NCI-H1694 (cell line): ENCODE measurements at regions not wholly inside any gene's neighbourhood (a gene's known extent, or its start where the extent isn't known, plus 50 kb on each side); places are given as distances from the start of the nearest gene placed in this dataset.
"Not testable (repeated sequence)": the region's sequence is repeated elsewhere in the genome, so short reads cannot be mapped to it uniquely, and the experiment has no call there.

ENCODE experiments used
- DNase-seq: peaks from one replicate; lab custom pipeline; 2025; lab: John Stamatoyannopoulos, UW

GRCh38 chr16:63129411-63130125 lies 1093.3 kb upstream of the CDH8 start:
- DNase-seq = no peak

- not testable (repeated sequence) for DNase-seq
Measured at GRCh38 chr16:63119905-63120304, 1083.7 kb upstream of the CDH8 start.

- no peak for DNase-seq
Measured at GRCh38 chr16:63100082-63100481, 1063.8 kb upstream of the CDH8 start.

GRCh38 chr16:63096857-63097256 lies 1060.6 kb upstream of the CDH8 start:
- DNase-seq = no peak

GRCh38 chr16:63092736-63093135 lies 1056.5 kb upstream of the CDH8 start:
- DNase-seq = no peak

GRCh38 chr16:63082101-63082500 lies 1045.9 kb upstream of the CDH8 start:
- no peak for DNase-seq

- no peak for DNase-seq
Measured at GRCh38 chr16:63080746-63081145, 1044.5 kb upstream of the CDH8 start.

GRCh38 chr16:63069047-63069446 lies 1032.8 kb upstream of the CDH8 start:
- DNase-seq = no peak

- no peak for DNase-seq
Measured at GRCh38 chr16:63067141-63067540, 1030.9 kb upstream of the CDH8 start.

GRCh38 chr16:63066552-63066951 lies 1030.3 kb upstream of the CDH8 start:
- no peak for DNase-seq

- no peak for DNase-seq
Measured at GRCh38 chr16:63061319-63061718, 1025.1 kb upstream of the CDH8 start.

GRCh38 chr16:63059676-63060075 lies 1023.4 kb upstream of the CDH8 start:
- no peak for DNase-seq

- no peak for DNase-seq
Measured at GRCh38 chr16:63057341-63057740, 1021.1 kb upstream of the CDH8 start.

GRCh38 chr16:63050391-63050790 lies 1014.2 kb upstream of the CDH8 start:
- no peak for DNase-seq

GRCh38 chr16:63038397-63039106 lies 1002.3 kb upstream of the CDH8 start:
- no peak for DNase-seq

- DNase-seq = no peak
Measured at GRCh38 chr16:63037761-63038396, 1001.6 kb upstream of the CDH8 start.

GRCh38 chr16:63018581-63019223 lies 982.5 kb upstream of the CDH8 start:
- no peak for DNase-seq

GRCh38 chr16:63008688-63009087 lies 972.5 kb upstream of the CDH8 start:
- no peak for DNase-seq

- DNase-seq = no peak
Measured at GRCh38 chr16:63005356-63005755, 969.1 kb upstream of the CDH8 start.

GRCh38 chr16:62989480-62989879 lies 953.2 kb upstream of the CDH8 start:
- DNase-seq = no peak

GRCh38 chr16:62985722-62986121 lies 949.5 kb upstream of the CDH8 start:
- no peak for DNase-seq

GRCh38 chr16:62978451-62978850 lies 942.2 kb upstream of the CDH8 start:
- no peak for DNase-seq

- no peak for DNase-seq
Measured at GRCh38 chr16:62977876-62978275, 941.6 kb upstream of the CDH8 start.
